GM04503 (cell line): ENCODE measurements at regions not wholly inside any gene's neighbourhood (a gene's known extent, or its start where the extent isn't known, plus 50 kb on each side); places are given as distances from the start of the nearest gene placed in this dataset.
"Not testable (repeated sequence)": the region's sequence is repeated elsewhere in the genome, so short reads cannot be mapped to it uniquely, and the experiment has no call there.

Source experiments
- DNase-seq: peaks from one replicate; pipeline ENCODE4 v3.0.0-alpha.2; 2012; ENCODE audit warnings: low read depth

DNA sequence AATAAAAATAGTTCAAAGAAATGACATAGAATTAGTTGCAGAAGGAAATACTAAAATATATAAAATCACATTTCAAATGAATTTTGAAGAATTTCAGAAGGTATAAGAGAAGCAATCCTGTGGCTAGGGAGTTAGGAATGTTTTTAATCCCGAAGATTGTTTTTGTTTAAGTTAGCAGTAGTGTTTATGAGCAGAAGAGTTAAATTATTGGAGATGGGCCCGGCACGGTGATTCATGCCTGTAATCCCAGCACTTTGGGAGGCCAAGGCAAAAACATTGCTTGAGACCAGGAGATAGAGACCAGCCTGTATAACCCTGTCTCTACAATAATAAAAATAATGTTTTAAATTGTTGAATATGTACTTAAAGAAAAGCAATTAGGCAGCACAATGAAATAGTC lies 432.5 kb downstream of the MFSD1 start:
- DNase-seq, result no peak

- DNase-seq, result no peak
These were observed 434.5 kb downstream of the MFSD1 start for GRCh38 chr3:159236321-159236720.

DNA sequence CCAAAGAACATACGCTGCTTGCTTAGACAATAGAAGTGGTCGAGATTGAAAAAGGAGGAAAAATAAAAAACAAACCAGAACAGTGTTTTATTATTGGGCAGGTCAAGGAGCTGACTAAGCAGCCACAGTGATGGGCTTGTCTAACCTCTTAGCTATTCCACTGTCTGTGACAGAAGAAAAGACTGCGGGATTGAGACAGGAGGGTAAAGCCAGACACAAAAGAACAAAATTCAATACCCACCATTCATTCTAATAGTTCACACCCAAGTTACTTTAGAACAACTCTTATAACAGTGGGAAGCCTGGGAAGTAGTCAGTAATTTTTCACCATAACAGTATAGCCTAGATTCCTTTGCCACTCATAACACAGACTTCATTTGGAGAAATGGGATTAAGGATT lies 435.4 kb downstream of the MFSD1 start:
- no peak for DNase-seq

DNA sequence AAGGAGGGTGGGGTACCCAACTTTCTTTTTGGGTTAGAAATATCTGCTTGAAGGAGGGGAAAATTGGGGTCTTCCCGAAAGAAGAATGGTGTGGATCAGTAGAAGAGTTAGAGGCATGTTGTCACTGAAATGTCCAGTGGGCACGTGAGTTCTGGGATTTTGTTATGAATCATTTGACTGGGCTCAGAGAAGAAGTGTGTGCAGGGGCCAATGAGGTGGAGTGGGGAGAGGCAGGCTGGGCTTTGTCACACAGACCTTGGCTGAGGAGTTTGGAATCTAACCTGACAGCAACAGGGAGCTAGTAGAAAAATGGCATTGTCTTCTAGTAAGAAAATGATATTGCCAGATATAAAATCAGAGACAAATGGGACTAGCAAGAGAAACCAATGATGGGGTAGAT lies 436.8 kb downstream of the MFSD1 start:
- DNase-seq, result no peak

- DNase-seq, result no peak
These were observed 437.2 kb downstream of the MFSD1 start for GRCh38 chr3:159239059-159239458.

DNA sequence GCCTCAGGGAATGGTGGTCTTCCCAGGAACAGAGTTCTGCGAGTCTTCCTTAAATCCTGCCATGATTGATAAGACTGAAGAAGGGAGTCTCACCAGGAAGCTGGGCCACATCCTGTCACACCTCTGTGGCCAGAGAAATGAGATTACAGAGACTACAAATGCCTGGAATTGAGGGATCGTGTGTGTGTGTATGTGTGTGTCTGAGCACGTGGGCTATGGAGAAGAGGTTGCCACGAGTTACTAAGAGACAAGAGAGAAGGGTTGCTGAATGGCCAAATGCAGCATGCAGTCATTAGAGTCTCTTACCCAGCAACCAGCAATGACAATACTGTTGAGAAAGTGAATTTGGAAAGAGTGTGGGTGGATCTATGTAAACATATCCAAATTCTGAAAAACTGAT lies 443.1 kb downstream of the MFSD1 start:
- DNase-seq, result no peak

GRCh38 chr3:159245871-159246270 lies 444.0 kb downstream of the MFSD1 start:
- no peak for DNase-seq

- no peak for DNase-seq
These were observed 444.5 kb downstream of the MFSD1 start for GRCh38 chr3:159246385-159246784.

GRCh38 chr3:159249472-159250174 lies 447.8 kb downstream of the MFSD1 start:
- DNase-seq, result no peak

DNA sequence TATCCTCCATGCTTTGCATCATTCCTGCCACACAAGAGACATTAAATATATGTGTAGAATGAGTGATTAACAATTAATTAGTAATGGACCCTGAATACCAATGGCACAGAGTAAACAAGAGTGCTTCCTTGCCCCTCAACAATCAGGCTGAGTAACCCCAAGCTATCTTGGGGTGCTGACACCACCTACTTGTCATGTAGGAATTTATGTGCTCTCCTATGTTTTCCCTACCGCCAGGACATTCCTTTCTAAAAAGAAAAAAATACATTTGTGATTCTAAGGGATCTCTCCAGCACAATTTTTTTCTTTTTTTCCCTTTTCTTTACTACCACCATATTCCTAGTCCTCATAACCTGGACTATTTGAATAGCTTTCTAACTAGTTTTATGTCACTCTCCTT lies 449.1 kb downstream of the MFSD1 start:
- DNase-seq, result no peak

- DNase-seq, result peak; percentile 73
These were observed 450.4 kb downstream of the MFSD1 start for GRCh38 chr3:159252274-159252673.

DNA sequence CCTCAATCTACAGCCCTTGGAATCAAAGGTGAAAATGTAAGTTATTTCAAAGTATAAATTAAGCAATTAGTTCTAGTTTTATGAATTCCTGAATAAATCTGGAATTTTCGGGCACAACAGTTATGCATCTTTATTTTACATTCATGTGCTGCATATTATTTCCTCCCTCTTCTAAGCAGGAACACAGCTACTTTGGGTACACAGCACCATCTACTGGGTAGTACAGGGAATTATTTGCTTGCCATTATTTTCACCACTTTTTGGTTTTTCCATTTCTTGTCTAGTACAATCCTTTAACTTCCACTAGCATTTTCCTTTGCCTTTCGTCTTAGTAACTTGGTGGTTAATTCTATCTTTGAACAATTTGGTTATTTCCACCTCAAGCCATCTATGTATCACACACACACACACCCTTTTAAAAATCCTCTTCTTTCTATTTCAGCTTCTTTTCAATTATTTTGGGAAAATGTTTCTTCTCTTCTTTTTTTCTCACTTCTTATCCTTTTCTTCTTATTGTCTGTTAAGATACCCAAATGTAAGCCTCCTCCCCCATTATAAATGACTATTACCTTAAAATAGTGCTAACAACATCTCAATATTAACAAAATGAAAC lies 451.0 kb downstream of the MFSD1 start:
- no peak for DNase-seq

- no peak for DNase-seq
These were observed 452.0 kb downstream of the MFSD1 start for GRCh38 chr3:159253860-159254259.

DNA sequence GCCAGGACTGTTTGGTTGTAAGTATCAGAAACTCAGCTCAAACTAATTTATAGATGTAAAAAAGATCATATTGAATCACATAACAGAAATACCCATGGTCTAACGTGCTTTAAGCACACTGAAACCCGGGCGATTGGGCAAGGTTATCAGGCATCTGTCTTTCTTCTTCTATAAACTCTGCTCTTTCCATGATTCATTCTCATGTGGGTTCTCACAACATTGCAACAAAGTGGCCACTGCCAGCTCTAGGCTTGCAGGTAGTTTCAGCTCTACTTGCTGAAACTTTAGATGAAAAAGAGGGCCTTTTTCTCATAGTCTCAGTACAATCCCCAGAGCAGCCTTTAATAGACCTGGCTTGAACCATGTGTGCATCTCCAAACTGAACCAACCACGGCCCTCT lies 456.1 kb downstream of the MFSD1 start:
- DNase-seq, result no peak

DNA sequence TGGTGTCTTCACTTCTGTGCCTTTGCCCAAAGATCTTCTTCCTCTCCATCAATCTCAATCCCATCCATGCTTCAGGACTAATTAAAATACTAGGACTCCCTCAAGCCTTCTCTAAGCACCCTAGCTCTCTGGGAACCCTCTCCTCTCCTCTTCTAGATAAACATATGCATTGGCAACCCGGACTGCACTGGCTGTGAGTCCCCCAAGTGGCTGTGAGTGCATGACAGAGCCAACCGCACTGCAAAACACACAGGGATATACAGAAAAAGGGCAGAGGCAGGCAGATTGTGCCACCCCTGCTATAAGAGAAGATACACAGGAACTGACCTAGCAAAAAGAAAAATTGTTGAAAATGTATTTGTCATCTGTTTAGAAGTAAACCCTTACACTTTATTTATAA lies 457.1 kb downstream of the MFSD1 start:
- no peak for DNase-seq

GRCh38 chr3:159260049-159260662 lies 458.3 kb downstream of the MFSD1 start:
- DNase-seq, result no peak

DNA sequence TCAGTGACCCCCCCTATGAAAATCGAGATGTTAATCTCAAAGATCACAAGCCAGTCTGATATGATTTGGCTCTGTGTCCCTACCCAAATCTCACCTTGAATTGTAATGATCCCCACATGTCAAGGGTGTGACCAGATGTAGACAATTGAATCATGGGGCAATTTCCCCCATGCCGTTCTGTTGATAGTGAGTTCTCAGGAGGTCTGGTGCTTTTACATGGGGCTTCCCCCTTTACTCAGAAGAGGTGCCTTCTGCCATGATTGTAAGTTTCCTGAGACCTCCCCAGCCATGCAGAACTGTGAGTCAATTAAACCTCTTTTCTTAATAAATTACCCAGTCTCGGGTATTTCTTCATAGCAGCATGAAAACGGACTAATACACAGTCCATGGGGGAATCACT lies 459.5 kb downstream of the MFSD1 start:
- not testable (repeated sequence) for DNase-seq

DNA sequence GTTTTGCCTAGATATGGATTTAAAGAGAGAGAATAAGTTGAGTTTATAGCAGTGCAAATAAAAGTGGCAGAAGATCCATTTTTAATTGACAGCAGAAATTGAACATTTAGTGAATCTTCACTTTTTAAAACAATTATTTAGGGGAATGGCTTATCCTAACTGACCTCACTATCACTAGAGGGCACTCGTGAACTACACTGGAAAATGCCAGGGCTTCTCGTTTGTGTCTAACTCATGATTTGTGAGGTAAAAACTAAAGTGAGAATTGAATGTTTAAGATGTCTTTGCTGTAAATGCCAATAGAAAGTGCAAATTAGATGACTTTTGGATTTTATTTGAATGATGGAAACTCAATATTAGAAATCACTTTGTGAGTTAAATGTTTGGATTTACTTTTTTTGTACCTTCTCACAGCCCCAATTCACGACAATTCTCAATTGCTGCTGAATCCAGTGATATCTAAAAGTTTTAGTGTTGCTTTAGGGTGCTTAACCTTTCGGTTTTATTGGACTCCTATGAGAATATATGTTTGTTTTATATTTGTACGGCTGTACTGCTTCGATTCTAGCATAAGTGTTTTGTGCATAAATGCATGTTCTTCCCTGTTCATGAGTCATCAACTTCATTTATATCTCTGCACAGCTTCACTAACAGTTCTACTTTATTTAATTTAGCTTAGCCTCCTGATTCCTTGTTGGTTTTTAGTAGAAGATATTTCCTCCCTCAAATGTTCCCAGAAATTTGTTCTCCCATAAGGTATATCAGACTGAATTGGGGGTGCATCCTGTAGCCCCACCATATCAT lies 462.1 kb downstream of the MFSD1 start:
- DNase-seq, result no peak

- DNase-seq, result no peak
These were observed 463.9 kb downstream of the MFSD1 start for GRCh38 chr3:159265705-159266104.

DNA sequence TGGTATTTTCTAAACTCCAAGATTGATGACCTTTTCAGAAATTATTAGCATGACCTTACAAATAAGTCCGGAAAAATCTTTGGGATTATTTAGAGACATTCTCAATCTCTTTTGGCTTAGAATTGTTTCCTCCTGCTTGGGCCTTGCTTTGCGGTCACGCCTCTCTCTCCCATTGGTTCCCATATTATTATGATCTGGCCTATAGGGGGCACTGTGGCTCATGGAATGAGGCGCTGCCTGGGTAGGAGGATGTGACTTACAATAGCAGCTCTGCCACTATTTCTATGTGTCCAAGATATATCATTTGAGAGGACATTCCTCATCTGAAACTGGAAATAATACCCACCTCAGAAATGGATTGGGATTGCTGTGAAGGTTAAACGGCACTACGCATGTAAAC lies 464.9 kb downstream of the MFSD1 start:
- DNase-seq, result no peak

- no peak for DNase-seq
These were observed 470.1 kb downstream of the MFSD1 start for GRCh38 chr3:159271799-159272512.

DNA sequence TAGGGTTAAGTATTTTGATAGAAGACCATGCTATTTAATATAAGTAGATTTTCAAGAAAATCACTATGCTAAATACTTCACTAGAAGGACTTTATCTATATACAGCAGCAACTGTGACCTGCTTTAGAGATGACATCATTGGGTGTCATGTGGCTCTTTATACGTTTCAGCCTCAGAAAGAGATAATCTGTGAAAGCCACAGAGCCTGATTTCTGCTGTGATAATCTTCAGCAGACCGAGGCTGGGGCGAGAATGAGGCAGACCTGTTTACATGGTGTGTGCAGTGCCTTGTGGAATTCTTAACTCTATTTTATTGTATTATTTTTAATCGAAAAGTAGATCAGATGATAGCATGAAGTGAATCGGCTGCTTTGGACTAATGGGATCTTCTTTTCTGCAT lies 471.2 kb downstream of the MFSD1 start:
- no peak for DNase-seq
